AG04449 (cell line): ENCODE measurements at regions not wholly inside any gene's neighbourhood (a gene's known extent, or its start where the extent isn't known, plus 50 kb on each side); places are given as distances from the start of the nearest gene placed in this dataset.

Experiments
- CTCF ChIA-PET: fragments of 350-600 bp; formaldehyde crosslinking; extraction: SDS; loops from one replicate; lab custom pipeline; 2021; ENCODE audit warnings: antibody characterized with exemption; lab: Yijun Ruan, JAX
- POLR2A ChIA-PET: fragments of 400-600, 350-600 bp; formaldehyde crosslinking; extraction: SDS; loops from one replicate; lab custom pipeline; 2020; ENCODE audit warnings: antibody characterized with exemption, inconsistent platforms; lab: Yijun Ruan, JAX
- DNase-seq: peaks from one replicate; pipeline ENCODE4 v3.0.0-alpha.2; 2010; ENCODE audit warnings: low read depth, low spot score
- H3K4me3 ChIP-seq: 2 replicates; pipeline ENCODE4 v1.5.1; 2011; ENCODE audit warnings: low read depth, mild to moderate bottlenecking, control low read depth, low read length
- TF ChIP-seq, protein P1 (sequence below): IDR thresholded peaks from one replicate; pipeline ENCODE4 v1.5.1; 2011; ENCODE audit warnings: mild to moderate bottlenecking, moderate library complexity, low read length, control low read depth, inconsistent platforms; ENCODE audit not compliant: insufficient read depth; ENCODE audit errors: missing control alignments

DNA sequence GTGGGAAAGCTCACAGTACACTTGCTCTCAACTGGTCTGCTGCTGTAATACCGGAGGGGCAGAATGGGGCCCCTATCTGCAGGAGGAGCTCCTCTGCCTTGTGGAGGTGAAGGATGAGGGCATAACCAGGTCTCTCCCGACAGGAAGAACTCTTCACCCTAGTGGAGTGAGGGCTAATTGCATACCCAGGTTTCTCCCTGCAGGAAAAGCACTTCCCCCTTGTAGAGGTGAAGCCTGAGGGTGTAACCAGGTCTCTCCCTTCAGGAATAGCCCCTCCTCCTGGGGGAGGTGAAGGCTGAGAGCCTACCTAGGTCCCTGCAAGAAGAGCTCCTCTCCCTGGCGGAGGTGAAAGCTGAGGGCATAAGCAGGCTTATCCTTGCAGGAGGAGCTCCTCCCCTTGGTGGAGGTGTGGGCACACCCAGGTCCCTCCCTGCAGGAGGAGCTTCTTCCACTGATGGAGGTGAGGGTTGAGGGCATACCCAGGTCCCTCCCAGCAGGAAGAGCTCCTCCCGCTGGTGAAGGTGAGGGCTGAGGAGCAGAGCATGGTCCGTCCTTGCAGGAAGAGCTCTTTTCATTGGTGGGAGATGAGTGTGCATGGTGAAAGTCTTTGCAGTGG, 954.1 kb downstream of the NLGN4Y start:
- CTCF ChIA-PET: interaction anchor here (0.7 kb wide), 1 partner anchor 38 kb away, joined by 3 read pairs; no protein-coding TSS in a partner anchor
- no peak overlapping the region for H3K4me3 ChIP-seq
- DNase-seq: no peak
- POLR2A ChIA-PET: no interaction called here
- TF ChIP-seq, protein P1, sequence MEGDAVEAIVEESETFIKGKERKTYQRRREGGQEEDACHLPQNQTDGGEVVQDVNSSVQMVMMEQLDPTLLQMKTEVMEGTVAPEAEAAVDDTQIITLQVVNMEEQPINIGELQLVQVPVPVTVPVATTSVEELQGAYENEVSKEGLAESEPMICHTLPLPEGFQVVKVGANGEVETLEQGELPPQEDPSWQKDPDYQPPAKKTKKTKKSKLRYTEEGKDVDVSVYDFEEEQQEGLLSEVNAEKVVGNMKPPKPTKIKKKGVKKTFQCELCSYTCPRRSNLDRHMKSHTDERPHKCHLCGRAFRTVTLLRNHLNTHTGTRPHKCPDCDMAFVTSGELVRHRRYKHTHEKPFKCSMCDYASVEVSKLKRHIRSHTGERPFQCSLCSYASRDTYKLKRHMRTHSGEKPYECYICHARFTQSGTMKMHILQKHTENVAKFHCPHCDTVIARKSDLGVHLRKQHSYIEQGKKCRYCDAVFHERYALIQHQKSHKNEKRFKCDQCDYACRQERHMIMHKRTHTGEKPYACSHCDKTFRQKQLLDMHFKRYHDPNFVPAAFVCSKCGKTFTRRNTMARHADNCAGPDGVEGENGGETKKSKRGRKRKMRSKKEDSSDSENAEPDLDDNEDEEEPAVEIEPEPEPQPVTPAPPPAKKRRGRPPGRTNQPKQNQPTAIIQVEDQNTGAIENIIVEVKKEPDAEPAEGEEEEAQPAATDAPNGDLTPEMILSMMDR: no peak

DNA sequence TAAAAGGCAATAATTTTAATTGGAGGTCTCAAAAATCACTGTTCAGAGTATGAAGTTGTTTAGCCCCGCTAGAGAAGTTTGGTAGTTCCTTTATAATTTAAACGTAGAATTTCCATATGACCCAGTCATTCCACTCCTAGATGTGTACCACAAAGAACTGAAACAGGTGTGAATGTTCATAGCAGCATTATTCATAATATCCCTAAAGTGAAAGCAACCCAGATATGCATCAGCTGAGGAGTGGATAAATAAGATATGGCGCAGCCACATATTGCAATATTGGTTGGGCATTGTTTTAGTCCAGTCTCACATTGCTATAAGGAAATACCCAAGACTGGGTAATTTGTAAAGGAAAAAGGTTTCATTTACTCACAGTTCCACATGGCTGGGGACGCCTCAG, 976.2 kb downstream of the NLGN4Y start:
- ChIA-PET POLR2A (no interaction called here), CTCF (no interaction called here)
- no peak for DNase-seq
- H3K4me3 ChIP-seq: no peak overlapping the region
- TF ChIP-seq, protein P1: no peak

DNA sequence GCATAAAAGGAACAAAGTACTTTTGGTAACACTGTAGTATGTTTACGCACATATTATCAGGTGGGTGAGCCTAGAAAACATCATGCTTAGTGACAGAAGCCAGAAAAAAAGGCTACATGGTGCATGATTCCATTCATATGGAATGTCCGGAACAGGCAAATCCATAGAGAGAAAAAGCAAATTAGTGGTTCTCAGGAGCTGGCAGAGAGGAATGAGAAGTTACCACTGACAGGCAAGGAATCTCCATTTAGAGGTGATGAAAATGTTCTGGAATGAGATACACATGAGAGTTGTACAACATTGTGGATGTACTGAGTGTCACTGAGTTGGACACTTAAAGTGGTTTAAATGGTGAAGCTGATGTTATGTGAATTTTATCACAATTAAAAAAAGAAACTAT, 976.9 kb downstream of the NLGN4Y start:
- ChIA-PET CTCF (no interaction called here), POLR2A (no interaction called here)

DNA sequence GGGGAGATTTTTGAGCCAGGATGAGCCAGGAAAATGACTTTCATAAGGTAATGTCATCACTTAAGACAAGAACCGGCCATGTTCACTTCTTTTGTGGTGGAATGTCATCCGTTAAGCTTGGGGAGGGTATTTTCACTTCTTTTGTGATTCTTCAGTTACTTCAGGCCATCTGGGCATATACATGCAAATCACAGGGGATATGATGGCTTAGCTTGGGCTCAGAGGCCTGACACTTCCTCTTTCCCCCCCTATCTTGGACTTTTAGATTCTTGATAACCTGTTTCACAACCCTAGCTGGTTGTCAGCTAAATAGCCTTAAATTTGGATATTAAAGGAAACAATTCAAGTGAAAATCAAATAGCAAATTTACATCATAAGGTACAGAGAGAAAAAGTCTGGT, 986.0 kb downstream of the NLGN4Y start:
- ChIA-PET POLR2A (interaction anchor here (0.7 kb wide), 1 partner anchor 9 kb away, joined by 4 read pairs; no protein-coding TSS in a partner anchor), CTCF (no interaction called here)
- TF ChIP-seq, protein P1: no peak
- H3K4me3 ChIP-seq: no peak overlapping the region
- DNase-seq: no peak

More for the DNA sequence above, 976.9 kb downstream of the NLGN4Y start:
- TF ChIP-seq, protein P1: no peak
- no peak for DNase-seq
- no peak overlapping the region for H3K4me3 ChIP-seq

DNA sequence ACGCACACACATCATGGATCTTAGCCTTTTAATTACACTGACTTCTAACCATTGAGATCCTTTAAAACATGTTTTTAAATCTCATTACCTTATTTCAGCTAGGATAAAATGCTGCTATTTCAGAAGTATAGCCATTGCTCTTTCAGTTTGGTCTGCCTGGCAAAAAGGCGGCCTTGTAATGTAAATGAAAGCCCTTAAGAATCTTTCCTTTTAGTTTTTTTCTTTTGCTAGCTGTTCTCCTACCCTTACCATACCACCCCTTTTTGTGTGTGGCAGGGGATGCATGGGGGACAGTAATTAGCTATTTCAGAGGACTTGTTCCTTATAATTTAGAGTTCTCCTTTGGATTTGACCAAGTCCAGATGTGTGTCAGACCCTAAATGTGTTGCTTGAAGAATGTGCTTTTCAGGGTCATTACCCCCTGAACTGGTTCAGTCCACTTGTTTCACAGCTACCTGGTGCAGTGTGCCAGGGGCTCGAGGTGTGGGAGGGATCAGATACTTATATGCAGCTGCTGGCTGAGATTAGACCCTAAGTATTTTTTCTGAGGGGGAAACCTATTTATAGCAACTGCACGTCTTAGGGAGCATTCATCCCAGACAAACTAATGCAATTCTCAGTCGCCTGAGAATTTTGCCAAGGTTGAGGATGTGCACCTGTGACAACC, 986.8 kb downstream of the NLGN4Y start:
- POLR2A ChIA-PET: no interaction called here
- no peak overlapping the region for H3K4me3 ChIP-seq
- CTCF ChIA-PET: no interaction called here
- no peak for DNase-seq
- TF ChIP-seq, protein P1: no peak

DNA sequence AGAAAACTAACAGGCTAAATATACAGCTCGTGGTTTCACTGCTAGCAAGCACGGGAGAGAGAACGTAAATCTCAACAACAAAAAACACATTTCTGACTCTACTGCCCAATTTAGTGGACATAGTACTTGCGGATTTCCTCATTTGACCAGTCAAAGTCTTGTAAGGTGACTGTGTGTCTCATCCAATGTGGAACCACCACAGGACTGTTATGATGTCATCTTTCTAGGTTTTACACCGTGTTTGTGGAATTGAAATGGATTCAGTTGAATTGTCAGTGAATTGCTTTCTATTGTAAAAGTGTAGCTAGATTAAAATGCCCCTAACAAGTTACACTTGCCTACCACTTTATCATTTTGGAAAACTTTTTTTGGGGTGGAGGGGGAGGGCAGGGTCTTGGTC, 1010.8 kb downstream of the NLGN4Y start:
- no peak overlapping the region for H3K4me3 ChIP-seq
- TF ChIP-seq, protein P1: no peak
- DNase-seq: no peak
- CTCF ChIA-PET: no interaction called here
- POLR2A ChIA-PET: no interaction called here
